Skeletal muscle satellite cell (primary cell): ENCODE measurements at regions not wholly inside any gene's neighbourhood (a gene's known extent, or its start where the extent isn't known, plus 50 kb on each side); places are given as distances from the start of the nearest gene placed in this dataset.
"Not testable (repeated sequence)": the region's sequence is repeated elsewhere in the genome, so short reads cannot be mapped to it uniquely, and the experiment has no call there.

ENCODE experiments used
- H3K27me3 ChIP-seq: 2 replicates; pipeline ENCODE4 v1.7.0; 2013; ENCODE audit warnings: low read length; ENCODE audit not compliant: control insufficient read depth, insufficient read depth
- H3K36me3 ChIP-seq: 2 replicates; pipeline ENCODE4 v1.7.0; 2013; ENCODE audit warnings: mild to moderate bottlenecking, control low read depth, low read length; ENCODE audit not compliant: insufficient read depth
- H3K4me1 ChIP-seq: 2 replicates; pipeline ENCODE4 v1.7.0; 2013; ENCODE audit warnings: low read length; ENCODE audit not compliant: control insufficient read depth, insufficient read depth
- H3K4me2 ChIP-seq: 2 replicates; pipeline ENCODE4 v1.7.0; 2013; ENCODE audit warnings: mild to moderate bottlenecking, low read length
- H3K4me3 ChIP-seq: 2 replicates; pipeline ENCODE4 v1.7.0; 2013; ENCODE audit warnings: low read length
- H3K9ac ChIP-seq: 2 replicates; pipeline ENCODE4 v1.7.0; 2013; ENCODE audit warnings: mild to moderate bottlenecking, low read depth, low read length, moderate library complexity
- H3K9me3 ChIP-seq: replicated peaks from 2 replicates; pipeline ENCODE4 v1.7.0; 2013; ENCODE audit warnings: mild to moderate bottlenecking, control low read depth, low read length

- Histone ChIP-seq H3K4me2 (no peak overlapping the region), H3K36me3 (no peaks in the 10 kb centered on the region), H3K27me3 (no peaks in the 10 kb centered on the region), H3K4me3 (no peak overlapping the region), H3K9me3 (peaks cover 8% of the 10 kb centered on the region), H3K9ac (no peak overlapping the region), H3K4me1 (no peaks in the 10 kb centered on the region)
These were observed 338.2 kb downstream of the TCERG1L start for GRCh38 chr10:130973127-130973839.

DNA sequence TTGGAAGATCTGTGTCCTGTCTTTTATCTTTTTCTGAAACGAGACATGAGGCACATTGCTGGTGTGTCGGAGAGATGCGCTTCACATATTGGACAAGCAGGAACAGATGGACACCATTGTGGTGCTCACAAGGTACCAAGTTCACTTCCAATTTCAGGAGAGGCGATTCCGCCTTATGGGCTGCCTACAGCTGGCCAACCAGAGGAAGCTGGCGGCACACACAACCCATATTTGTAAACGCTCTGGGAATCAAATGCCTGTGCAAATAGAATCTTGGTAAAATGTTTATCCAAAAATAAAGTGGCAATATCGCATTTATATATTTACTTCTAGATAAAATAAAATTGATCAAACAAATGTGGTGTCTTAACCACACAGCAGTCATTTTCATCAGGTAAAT lies 337.4 kb downstream of the TCERG1L start:
- H3K4me1 ChIP-seq, result no peaks in the 10 kb centered on the region
- H3K36me3 ChIP-seq, result no peaks in the 10 kb centered on the region
- H3K4me2 ChIP-seq, result no peak overlapping the region
- no peak overlapping the region for H3K4me3 ChIP-seq
- no peaks in the 10 kb centered on the region for H3K27me3 ChIP-seq
- H3K9ac ChIP-seq, result no peak overlapping the region
- peaks cover under 1% of the 10 kb centered on the region for H3K9me3 ChIP-seq

- H3K36me3 ChIP-seq, H3K9me3 ChIP-seq, H3K9ac ChIP-seq, H3K4me1 ChIP-seq, H3K27me3 ChIP-seq, H3K4me3 ChIP-seq, H3K4me2 ChIP-seq: not testable (repeated sequence)
These were observed 336.2 kb downstream of the TCERG1L start for GRCh38 chr10:130975351-130975750.

- H3K27me3 ChIP-seq, result no peaks in the 10 kb centered on the region
- H3K4me2 ChIP-seq, result no peak overlapping the region
- H3K4me1 ChIP-seq, result no peaks in the 10 kb centered on the region
- no peak overlapping the region for H3K4me3 ChIP-seq
- no peaks in the 10 kb centered on the region for H3K36me3 ChIP-seq
- peaks cover 7% of the 10 kb centered on the region for H3K9me3 ChIP-seq
- no peak overlapping the region for H3K9ac ChIP-seq
These were observed 328.7 kb downstream of the TCERG1L start for GRCh38 chr10:130982802-130983201.

- H3K4me2 ChIP-seq, result no peak overlapping the region
- peaks cover 9% of the 10 kb centered on the region for H3K9me3 ChIP-seq
- no peaks in the 10 kb centered on the region for H3K27me3 ChIP-seq
- no peak overlapping the region for H3K4me3 ChIP-seq
- H3K36me3 ChIP-seq, result no peaks in the 10 kb centered on the region
- H3K4me1 ChIP-seq, result no peaks in the 10 kb centered on the region
- H3K9ac ChIP-seq, result no peak overlapping the region
These were observed 327.8 kb downstream of the TCERG1L start for GRCh38 chr10:130983749-130984148.

- H3K4me2 ChIP-seq, result no peak overlapping the region
- H3K9ac ChIP-seq, result no peak overlapping the region
- no peaks in the 10 kb centered on the region for H3K36me3 ChIP-seq
- H3K27me3 ChIP-seq, result no peaks in the 10 kb centered on the region
- no peaks in the 10 kb centered on the region for H3K4me1 ChIP-seq
- peaks cover 9% of the 10 kb centered on the region for H3K9me3 ChIP-seq
- no peak overlapping the region for H3K4me3 ChIP-seq
These were observed 326.8 kb downstream of the TCERG1L start for GRCh38 chr10:130984686-130985085.

- Histone ChIP-seq H3K9ac (no peak overlapping the region), H3K9me3 (peaks cover 9% of the 10 kb centered on the region), H3K4me1 (no peaks in the 10 kb centered on the region), H3K4me3 (no peak overlapping the region), H3K4me2 (no peak overlapping the region), H3K36me3 (no peaks in the 10 kb centered on the region), H3K27me3 (no peaks in the 10 kb centered on the region)
These were observed 326.3 kb downstream of the TCERG1L start for GRCh38 chr10:130985158-130985753.

DNA sequence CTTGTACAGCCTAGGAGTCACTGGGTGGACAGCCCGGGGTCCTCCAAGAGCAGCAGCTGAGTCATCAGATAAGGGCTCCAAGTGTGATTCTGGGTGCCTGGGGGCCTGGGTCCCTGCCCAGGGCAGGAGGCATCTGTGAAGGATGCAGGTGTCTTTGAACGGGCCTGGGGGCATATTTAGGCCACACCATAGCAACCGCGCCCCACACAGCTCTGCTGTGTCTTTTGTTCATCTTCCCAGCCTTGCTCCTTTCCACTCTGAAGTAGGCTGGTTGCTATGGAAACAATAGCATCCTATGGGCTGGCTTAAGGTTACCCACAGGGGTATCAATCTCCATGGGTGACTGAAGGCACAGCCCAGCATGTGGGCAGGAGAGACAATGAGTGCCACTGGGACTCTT lies 324.7 kb downstream of the TCERG1L start:
- Histone ChIP-seq H3K4me3 (no peak overlapping the region), H3K4me2 (no peak overlapping the region), H3K36me3 (no peaks in the 10 kb centered on the region), H3K4me1 (no peaks in the 10 kb centered on the region), H3K9ac (no peak overlapping the region), H3K27me3 (no peaks in the 10 kb centered on the region), H3K9me3 (peaks cover 9% of the 10 kb centered on the region)

GRCh38 chr10:130987401-130987800 lies 324.1 kb downstream of the TCERG1L start:
- Histone ChIP-seq H3K36me3 (no peaks in the 10 kb centered on the region), H3K9ac (no peak overlapping the region), H3K9me3 (peaks cover 9% of the 10 kb centered on the region), H3K4me2 (no peak overlapping the region), H3K4me1 (no peaks in the 10 kb centered on the region), H3K4me3 (no peak overlapping the region), H3K27me3 (no peaks in the 10 kb centered on the region)

- no peak overlapping the region for H3K4me2 ChIP-seq
- peaks cover 16% of the 10 kb centered on the region for H3K9me3 ChIP-seq
- H3K4me3 ChIP-seq, result no peak overlapping the region
- no peaks in the 10 kb centered on the region for H3K4me1 ChIP-seq
- H3K9ac ChIP-seq, result no peak overlapping the region
- no peaks in the 10 kb centered on the region for H3K27me3 ChIP-seq
- H3K36me3 ChIP-seq, result no peaks in the 10 kb centered on the region
These were observed 321.8 kb downstream of the TCERG1L start for GRCh38 chr10:130989670-130990232.

GRCh38 chr10:130990486-130990885 lies 321.0 kb downstream of the TCERG1L start:
- Histone ChIP-seq H3K4me2 (no peak overlapping the region), H3K4me3 (no peak overlapping the region), H3K27me3 (no peaks in the 10 kb centered on the region), H3K9ac (no peak overlapping the region), H3K9me3 (peaks cover 18% of the 10 kb centered on the region), H3K4me1 (no peaks in the 10 kb centered on the region), H3K36me3 (no peaks in the 10 kb centered on the region)
